ENCODE measurements at regions not wholly inside any gene's neighbourhood (a gene's known extent, or its start where the extent isn't known, plus 50 kb on each side); places are given as distances from the start of the nearest gene placed in this dataset.

DNA sequence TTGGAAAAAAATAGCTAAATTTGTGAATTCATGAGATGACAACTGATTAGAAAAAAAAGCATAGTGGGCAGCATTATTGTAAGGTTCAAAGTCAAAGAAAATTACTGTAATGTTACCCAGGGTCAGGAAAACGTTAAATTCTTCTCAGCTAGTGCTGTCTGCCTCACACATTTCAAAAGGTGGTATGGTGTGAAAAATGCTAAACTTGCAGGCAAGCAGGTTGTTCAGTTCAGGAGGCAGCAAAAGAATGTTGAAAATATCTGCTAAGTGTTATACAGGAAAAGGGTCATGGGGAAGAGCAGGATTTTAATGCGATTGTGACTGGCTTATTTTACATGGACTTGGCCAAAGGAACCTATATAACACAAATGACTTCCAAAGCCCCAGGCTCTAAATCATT lies 232.5 kb upstream of the NDST3 start:
- no peak overlapping the region for H3K4me3 ChIP-seq (ENCODE audit: low read length)
- TF ChIP-seq, protein P1, sequence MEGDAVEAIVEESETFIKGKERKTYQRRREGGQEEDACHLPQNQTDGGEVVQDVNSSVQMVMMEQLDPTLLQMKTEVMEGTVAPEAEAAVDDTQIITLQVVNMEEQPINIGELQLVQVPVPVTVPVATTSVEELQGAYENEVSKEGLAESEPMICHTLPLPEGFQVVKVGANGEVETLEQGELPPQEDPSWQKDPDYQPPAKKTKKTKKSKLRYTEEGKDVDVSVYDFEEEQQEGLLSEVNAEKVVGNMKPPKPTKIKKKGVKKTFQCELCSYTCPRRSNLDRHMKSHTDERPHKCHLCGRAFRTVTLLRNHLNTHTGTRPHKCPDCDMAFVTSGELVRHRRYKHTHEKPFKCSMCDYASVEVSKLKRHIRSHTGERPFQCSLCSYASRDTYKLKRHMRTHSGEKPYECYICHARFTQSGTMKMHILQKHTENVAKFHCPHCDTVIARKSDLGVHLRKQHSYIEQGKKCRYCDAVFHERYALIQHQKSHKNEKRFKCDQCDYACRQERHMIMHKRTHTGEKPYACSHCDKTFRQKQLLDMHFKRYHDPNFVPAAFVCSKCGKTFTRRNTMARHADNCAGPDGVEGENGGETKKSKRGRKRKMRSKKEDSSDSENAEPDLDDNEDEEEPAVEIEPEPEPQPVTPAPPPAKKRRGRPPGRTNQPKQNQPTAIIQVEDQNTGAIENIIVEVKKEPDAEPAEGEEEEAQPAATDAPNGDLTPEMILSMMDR (conservative IDR thresholded peaks at IDR 0.05; ENCODE audit: low read length), result no peak
- no peak for DNase-seq (ENCODE audit: low read depth)

- TF ChIP-seq, protein P1 (conservative IDR thresholded peaks at IDR 0.05; ENCODE audit: low read length), result no peak
These were observed 222.6 kb upstream of the NDST3 start for GRCh38 chr4:117811731-117812130.

DNA sequence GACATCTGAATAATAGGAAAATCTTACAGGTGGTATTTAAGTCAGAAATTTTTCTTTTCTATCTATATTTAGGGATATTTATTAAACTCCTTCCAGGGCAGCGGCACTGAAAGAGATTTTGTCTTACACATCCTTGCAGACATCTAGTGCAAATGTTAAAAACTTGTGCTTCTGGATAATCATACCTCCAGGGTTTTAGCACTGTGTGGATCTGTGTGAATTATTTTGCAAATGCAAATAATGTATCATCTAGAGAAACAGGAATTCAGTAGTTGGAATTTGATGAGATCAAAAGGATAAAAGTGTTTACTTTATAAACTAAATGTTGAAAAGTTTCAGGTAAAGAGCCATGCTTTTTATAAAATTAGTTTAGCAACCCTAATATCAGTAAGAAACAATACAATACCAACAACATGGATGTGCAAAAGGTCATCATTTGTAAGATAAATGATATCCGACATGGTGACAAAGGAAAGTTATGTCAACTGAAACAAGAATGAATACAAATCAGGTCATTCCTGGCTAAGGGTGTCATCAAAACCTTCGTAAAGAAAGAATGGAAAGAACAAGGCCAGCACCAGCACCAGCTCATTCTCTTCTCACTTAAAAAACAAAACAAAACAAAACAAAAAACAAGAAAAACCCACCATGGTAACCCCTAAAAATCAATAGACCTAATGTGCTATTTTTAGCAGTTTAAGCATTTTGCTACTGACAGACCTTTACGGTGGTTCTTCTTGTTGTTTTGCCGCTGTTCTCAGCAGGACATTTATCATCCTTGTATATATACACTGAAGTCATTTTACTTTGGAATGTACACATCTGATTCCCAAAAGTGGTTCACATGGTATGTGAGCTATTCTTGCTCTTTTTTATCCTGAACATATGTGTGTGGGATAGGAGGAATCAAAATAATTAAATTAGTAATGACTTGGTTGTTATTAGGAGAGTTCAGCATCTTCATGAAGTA lies 219.7 kb upstream of the NDST3 start:
- DNase-seq (ENCODE audit: low read depth), result no peak
- TF ChIP-seq, protein P1 (conservative IDR thresholded peaks at IDR 0.05; ENCODE audit: low read length), result no peak
- H3K4me3 ChIP-seq (ENCODE audit: low read length), result no peak overlapping the region

More at GRCh38 chr4:117811731-117812130, 222.6 kb upstream of the NDST3 start:
- DNase-seq (ENCODE audit: low read depth), result no peak
- H3K4me3 ChIP-seq (ENCODE audit: low read length), result no peak overlapping the region

DNA sequence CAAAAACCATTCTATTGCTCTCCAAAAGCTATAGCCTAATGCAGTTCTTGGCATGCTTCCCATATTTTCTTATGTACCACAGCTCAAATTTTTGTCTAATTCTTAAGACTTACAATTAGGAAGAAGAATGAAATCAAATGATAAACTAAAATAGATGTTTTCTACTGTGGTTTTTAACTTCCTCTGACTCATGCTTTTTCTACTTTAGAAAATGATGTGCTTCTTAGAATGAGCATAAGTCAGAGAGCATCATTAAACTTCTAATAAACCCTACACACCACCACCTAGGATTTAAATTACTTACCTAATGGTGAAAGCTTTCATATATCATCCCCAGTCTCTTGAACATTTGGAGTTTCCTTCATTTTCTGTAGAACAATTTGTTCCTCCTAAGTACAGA lies 217.0 kb upstream of the NDST3 start:
- DNase-seq (ENCODE audit: low read depth), result no peak
- TF ChIP-seq, protein P1 (conservative IDR thresholded peaks at IDR 0.05; ENCODE audit: low read length), result no peak
- H3K4me3 ChIP-seq (ENCODE audit: low read length), result no peak overlapping the region

GRCh38 chr4:117821834-117822233 lies 212.5 kb upstream of the NDST3 start:
- TF ChIP-seq, protein P1 (conservative IDR thresholded peaks at IDR 0.05; ENCODE audit: low read length), result no peak
- DNase-seq (ENCODE audit: low read depth), result no peak
- no peak overlapping the region for H3K4me3 ChIP-seq (ENCODE audit: low read length)

DNA sequence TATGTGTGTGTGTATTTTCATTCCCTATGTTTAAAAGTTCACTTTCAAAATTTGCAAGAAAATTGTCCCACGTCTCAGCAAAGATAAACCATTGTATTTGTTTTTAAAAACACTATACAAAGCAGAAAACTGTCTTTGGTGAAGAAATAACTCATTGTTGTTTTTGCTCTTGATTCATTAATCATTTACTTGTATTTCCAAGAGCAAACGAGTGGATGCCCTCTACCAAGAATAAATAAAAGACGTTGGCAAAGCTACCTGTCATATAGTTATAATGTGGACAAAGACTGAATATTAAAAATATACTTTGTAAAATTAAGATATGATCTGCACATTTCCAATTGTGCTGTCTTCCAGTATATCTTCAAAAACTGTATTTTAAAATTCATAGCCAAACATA lies 210.9 kb upstream of the NDST3 start:
- DNase-seq (ENCODE audit: low read depth), result no peak
- no peak overlapping the region for H3K4me3 ChIP-seq (ENCODE audit: low read length)
- TF ChIP-seq, protein P1 (conservative IDR thresholded peaks at IDR 0.05; ENCODE audit: low read length), result no peak

- TF ChIP-seq, protein P1 (conservative IDR thresholded peaks at IDR 0.05; ENCODE audit: low read length), result no peak
- DNase-seq (ENCODE audit: low read depth), result no peak
- no peak overlapping the region for H3K4me3 ChIP-seq (ENCODE audit: low read length)
These were observed 208.7 kb upstream of the NDST3 start for GRCh38 chr4:117825600-117825999.
